CD14-positive monocyte (primary cell): ENCODE measurements at regions not wholly inside any gene's neighbourhood (a gene's known extent, or its start where the extent isn't known, plus 50 kb on each side); places are given as distances from the start of the nearest gene placed in this dataset.
"Not testable (repeated sequence)": the region's sequence is repeated elsewhere in the genome, so short reads cannot be mapped to it uniquely, and the experiment has no call there.

ENCODE experiments used
- DNase-seq, 3 donors: peaks; one replicate each; pipeline ENCODE4 v3.0.0-alpha.2; 2011 to 2022
- H2AFZ ChIP-seq: 2 replicates; pipeline ENCODE4 v1.6.0; 2012; ENCODE audit warnings: mild to moderate bottlenecking, low read depth, low read length, inconsistent platforms; ENCODE audit not compliant: insufficient read depth, poor library complexity, severe bottlenecking
- H3K27ac ChIP-seq, 2 donors: 1 replicate in 1 of 2; 2 replicates in 1 of 2; pipeline ENCODE4 v1.5.1; 2012 to 2013; ENCODE audit warnings: low read length in 2 of 2, control low read depth in 1 of 2, inconsistent platforms in 1 of 2, low read depth in 1 of 2, mild to moderate bottlenecking in 1 of 2
- H3K27me3 ChIP-seq, 2 donors: one replicate each; pipeline versions ENCODE4 v1.6.0 to v1.6.1; 2011 to 2013; ENCODE audit warnings: low read length in 2 of 2; ENCODE audit not compliant: control insufficient read depth in 2 of 2, insufficient read depth in 2 of 2
- H3K36me3 ChIP-seq, 2 donors: replicated peaks in 1 of 2; 1 replicate in 1 of 2; 2 replicates in 1 of 2; pipeline versions ENCODE4 v1.5.1 to v1.6.1; 2012 to 2013; ENCODE audit warnings: low read length in 2 of 2, control low read depth in 1 of 2, inconsistent platforms in 1 of 2, mild to moderate bottlenecking in 1 of 2; ENCODE audit not compliant: insufficient read depth in 2 of 2, control insufficient read depth in 1 of 2
- H3K4me1 ChIP-seq, 2 donors: 1 replicate in 1 of 2; 2 replicates in 1 of 2; pipeline versions ENCODE4 v1.5.1 to v1.6.1; 2012 to 2013; ENCODE audit warnings: low read length in 2 of 2, control low read depth in 1 of 2, inconsistent platforms in 1 of 2, mild to moderate bottlenecking in 1 of 2, moderate library complexity in 1 of 2; ENCODE audit not compliant: insufficient read depth in 2 of 2, control insufficient read depth in 1 of 2
- H3K4me2 ChIP-seq: replicated peaks from 2 replicates; pipeline ENCODE3; 2012; ENCODE audit warnings: low read length, moderate library complexity, mild to moderate bottlenecking; ENCODE audit not compliant: poor library complexity, severe bottlenecking; ENCODE audit errors: extremely low read depth
- H3K4me3 ChIP-seq, 3 experiments: fragments of 200-600 bp in 1 of 3; sonication (generic) in 1 of 3; replicated peaks in 1 of 3; 1 replicate in 2 of 3; 2 replicates in 1 of 3; pipeline ENCODE4 v1.5.1; 2011 to 2013; ENCODE audit warnings: low read length in 3 of 3, mild to moderate bottlenecking in 3 of 3, control low read depth in 2 of 3, low read depth in 2 of 3, inconsistent platforms in 1 of 3, moderate library complexity in 1 of 3
- H3K79me2 ChIP-seq: 2 replicates; pipeline ENCODE4 v1.6.0; 2012; ENCODE audit warnings: mild to moderate bottlenecking, control low read depth, inconsistent platforms, low read length, moderate library complexity; ENCODE audit not compliant: insufficient read depth
- H3K9ac ChIP-seq: 2 replicates; pipeline ENCODE4 v1.6.0; 2017; ENCODE audit warnings: low read length, mild to moderate bottlenecking; ENCODE audit not compliant: insufficient read depth, poor library complexity, severe bottlenecking
- H3K9me3 ChIP-seq, 2 donors: replicated peaks in 1 of 2; 1 replicate in 1 of 2; 2 replicates in 1 of 2; pipeline versions ENCODE4 v1.5.1 to v1.6.1; 2012 to 2013; ENCODE audit warnings: low read length in 2 of 2, control low read depth in 1 of 2; ENCODE audit not compliant: control insufficient read depth in 1 of 2, insufficient read depth in 1 of 2
- H4K20me1 ChIP-seq: 2 replicates; pipeline ENCODE4 v1.6.0; 2012; ENCODE audit warnings: mild to moderate bottlenecking, low read length, control low read depth, moderate library complexity; ENCODE audit not compliant: insufficient read depth
- H3K27ac Mint-ChIP-seq, 7 donors: one replicate each; pipeline ENCODE4 v1.8.0; 2020; ENCODE audit warnings: mild to moderate bottlenecking in 7 of 7, mixed read lengths in 7 of 7, moderate library complexity in 6 of 7, inconsistent platforms in 2 of 7
- H3K27me3 Mint-ChIP-seq, 3 donors: one replicate each; pipeline ENCODE4 v1.8.0; 2021 to 2022; ENCODE audit warnings: low read depth in 3 of 3, mild to moderate bottlenecking in 3 of 3, mixed read lengths in 3 of 3, moderate library complexity in 3 of 3, inconsistent platforms in 1 of 3
- H3K36me3 Mint-ChIP-seq, 2 donors: one replicate each; pipeline ENCODE4 v1.8.0; 2020; ENCODE audit warnings: mixed read lengths in 2 of 2, inconsistent platforms in 1 of 2, mild to moderate bottlenecking in 1 of 2
- H3K4me1 Mint-ChIP-seq: one replicate; pipeline ENCODE4 v1.8.0; 2020; ENCODE audit warnings: mild to moderate bottlenecking, mixed read lengths
- H3K4me3 Mint-ChIP-seq, 2 donors: one replicate each; pipeline ENCODE4 v1.8.0; 2020; ENCODE audit warnings: mild to moderate bottlenecking in 2 of 2, mixed read lengths in 2 of 2, moderate library complexity in 1 of 2
- H3K9me3 Mint-ChIP-seq, 7 donors: one replicate each; pipeline ENCODE4 v1.8.0; 2020 to 2022; ENCODE audit warnings: mixed read lengths in 7 of 7, mild to moderate bottlenecking in 6 of 7, moderate library complexity in 6 of 7, inconsistent platforms in 2 of 7
- WGBS: methylation state at CpG from one replicate; pipeline ENCODE4 v1.1.5; 2013; ENCODE audit warnings: missing lambda C conversion rate; ENCODE audit not compliant: insufficient coverage; 5-methylcytosine and 5-hydroxymethylcytosine counted together
- intact Hi-C, 2 donors: fragments of 100-400 bp; cut with micrococcal nuclease; formaldehyde crosslinking; loops; one replicate each; pipeline versions ENCODE4 v1.15.0 to v1.15.1; 2023
- TF ChIP-seq, protein P1 (sequence below): fragments of 200-600 bp; IDR thresholded peaks from one replicate; pipeline ENCODE4 v1.8.0; 2022; ENCODE audit warnings: antibody characterized with exemption, mild to moderate bottlenecking

DNA sequence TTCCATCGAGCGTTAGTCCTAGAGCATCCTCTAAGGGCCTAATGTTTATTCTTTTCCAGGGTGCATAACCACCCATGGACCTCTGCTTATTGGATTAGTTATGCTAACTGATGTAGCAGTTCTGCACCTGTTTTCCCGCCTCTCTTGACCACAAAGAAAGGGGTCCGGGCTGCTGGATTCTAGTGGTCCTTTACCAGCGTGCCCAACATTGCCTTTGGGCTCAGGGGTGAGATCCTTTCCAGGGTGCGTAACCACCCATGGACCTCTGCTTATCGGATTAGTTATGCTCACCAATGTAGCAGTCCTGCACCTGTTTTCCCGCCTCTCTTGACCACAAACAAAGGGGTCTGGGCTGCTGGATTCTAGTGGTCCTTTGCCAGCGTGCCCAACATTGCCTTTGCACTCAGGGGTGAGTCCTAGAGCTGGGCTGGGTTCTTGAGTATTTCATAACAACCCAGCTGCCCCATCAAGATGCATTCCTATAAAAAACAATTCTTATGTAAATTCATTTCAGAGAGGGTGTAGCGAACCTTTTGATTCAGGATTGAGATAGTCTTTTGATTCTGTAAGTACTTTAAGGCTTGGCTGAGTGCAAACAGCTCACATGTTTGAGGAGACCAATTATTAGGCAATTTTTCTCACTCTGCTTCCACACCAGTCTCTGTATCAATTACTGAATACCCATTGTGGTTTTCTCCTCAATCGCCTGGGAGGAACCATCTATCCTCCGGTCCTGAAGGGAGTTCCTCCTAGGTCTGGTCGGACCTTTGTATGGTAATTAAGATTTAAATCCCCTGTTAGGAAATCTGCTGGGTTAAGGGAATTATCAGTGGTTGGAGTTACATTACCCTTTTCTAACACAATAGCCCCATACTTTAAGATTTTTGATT is 253.0 kb upstream of the CNR1 start:
- H3K9me3 ChIP-seq, H3K27ac Mint-ChIP-seq, H3K4me3 ChIP-seq, H3K4me2 ChIP-seq, DNase-seq, H3K36me3 Mint-ChIP-seq, H3K36me3 ChIP-seq, H3K4me1 ChIP-seq, H4K20me1 ChIP-seq, H3K79me2 ChIP-seq, H3K27me3 Mint-ChIP-seq, H3K4me1 Mint-ChIP-seq, H3K4me3 Mint-ChIP-seq, H3K9ac ChIP-seq, H3K27ac ChIP-seq, H2AFZ ChIP-seq, H3K27me3 ChIP-seq, intact Hi-C loops: not testable (repeated sequence)
- peaks cover 8 to 33% (median 22%) of the 10 kb centered on the region in 7 donors for H3K9me3 Mint-ChIP-seq
- 97% methylated on average over 7 of the region's 13 CpGs for WGBS

DNA sequence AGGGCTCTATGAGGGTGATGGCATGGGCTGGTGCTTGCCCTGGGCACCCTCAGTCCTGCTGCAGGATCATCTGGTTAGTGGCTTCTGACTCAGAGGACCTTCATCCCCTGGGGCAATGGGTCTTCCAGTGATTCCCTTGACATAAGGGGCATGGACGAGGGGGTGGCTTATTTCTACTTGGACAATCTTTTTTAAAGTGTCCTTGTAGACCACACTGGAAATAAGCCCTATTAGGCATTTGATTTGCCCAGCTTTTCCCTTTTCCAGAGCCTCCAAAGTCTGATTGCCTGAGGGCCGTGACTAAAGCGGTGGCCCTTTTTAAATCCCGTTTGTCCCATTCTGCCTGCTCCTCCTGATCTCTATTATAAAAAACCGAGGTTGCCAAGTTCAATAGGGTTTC is 251.2 kb upstream of the CNR1 start:
- H3K9me3 Mint-ChIP-seq, result peaks cover 8 to 26% (median 21%) of the 10 kb centered on the region in 7 donors
- 60% methylated on average over 2 of the region's 5 CpGs for WGBS
- H2AFZ ChIP-seq, result not testable (repeated sequence)

GRCh38 chr6:88413459-88413858 is 247.3 kb upstream of the CNR1 start:
- H3K27me3 ChIP-seq, result no peaks in the 10 kb centered on the region
- DNase-seq, result no peak
- no peak overlapping the region for H3K4me3 ChIP-seq
- intact Hi-C loops, result no loop called here
- no peak overlapping the region for H3K27ac ChIP-seq
- H4K20me1 ChIP-seq, result no peaks in the 10 kb centered on the region
- no peak overlapping the region for H3K27ac Mint-ChIP-seq
- no peaks in the 10 kb centered on the region for H3K9me3 ChIP-seq
- H3K4me1 Mint-ChIP-seq, result no peaks in the 10 kb centered on the region
- H3K36me3 ChIP-seq, result no peaks in the 10 kb centered on the region
- H3K36me3 Mint-ChIP-seq, result no peaks in the 10 kb centered on the region
- H3K9ac ChIP-seq, result no peak overlapping the region
- H3K4me3 Mint-ChIP-seq, result no peak overlapping the region
- no peaks in the 10 kb centered on the region for H3K79me2 ChIP-seq
- H3K4me2 ChIP-seq, result no peak overlapping the region
- peaks cover 7 to 24% (median 12%) of the 10 kb centered on the region in 7 donors for H3K9me3 Mint-ChIP-seq
- no peak overlapping the region for H2AFZ ChIP-seq
- no CpG with 5 or more reads among the region's 1 CpG for WGBS
- TF ChIP-seq, protein P1, sequence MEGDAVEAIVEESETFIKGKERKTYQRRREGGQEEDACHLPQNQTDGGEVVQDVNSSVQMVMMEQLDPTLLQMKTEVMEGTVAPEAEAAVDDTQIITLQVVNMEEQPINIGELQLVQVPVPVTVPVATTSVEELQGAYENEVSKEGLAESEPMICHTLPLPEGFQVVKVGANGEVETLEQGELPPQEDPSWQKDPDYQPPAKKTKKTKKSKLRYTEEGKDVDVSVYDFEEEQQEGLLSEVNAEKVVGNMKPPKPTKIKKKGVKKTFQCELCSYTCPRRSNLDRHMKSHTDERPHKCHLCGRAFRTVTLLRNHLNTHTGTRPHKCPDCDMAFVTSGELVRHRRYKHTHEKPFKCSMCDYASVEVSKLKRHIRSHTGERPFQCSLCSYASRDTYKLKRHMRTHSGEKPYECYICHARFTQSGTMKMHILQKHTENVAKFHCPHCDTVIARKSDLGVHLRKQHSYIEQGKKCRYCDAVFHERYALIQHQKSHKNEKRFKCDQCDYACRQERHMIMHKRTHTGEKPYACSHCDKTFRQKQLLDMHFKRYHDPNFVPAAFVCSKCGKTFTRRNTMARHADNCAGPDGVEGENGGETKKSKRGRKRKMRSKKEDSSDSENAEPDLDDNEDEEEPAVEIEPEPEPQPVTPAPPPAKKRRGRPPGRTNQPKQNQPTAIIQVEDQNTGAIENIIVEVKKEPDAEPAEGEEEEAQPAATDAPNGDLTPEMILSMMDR, result no peak
- no peaks in the 10 kb centered on the region for H3K4me1 ChIP-seq
- H3K27me3 Mint-ChIP-seq, result peaks cover 0 to 2% (median 1%) of the 10 kb centered on the region in 3 donors

More for the DNA sequence above, 251.2 kb upstream of the CNR1 start:
- H3K36me3 Mint-ChIP-seq, H3K27ac Mint-ChIP-seq, H4K20me1 ChIP-seq, H3K9ac ChIP-seq, H3K79me2 ChIP-seq, H3K4me1 ChIP-seq, H3K36me3 ChIP-seq, H3K4me3 Mint-ChIP-seq, H3K27ac ChIP-seq, H3K9me3 ChIP-seq, intact Hi-C loops, DNase-seq, H3K27me3 ChIP-seq, H3K4me3 ChIP-seq, H3K27me3 Mint-ChIP-seq, H3K4me1 Mint-ChIP-seq, H3K4me2 ChIP-seq: not testable (repeated sequence)

DNA sequence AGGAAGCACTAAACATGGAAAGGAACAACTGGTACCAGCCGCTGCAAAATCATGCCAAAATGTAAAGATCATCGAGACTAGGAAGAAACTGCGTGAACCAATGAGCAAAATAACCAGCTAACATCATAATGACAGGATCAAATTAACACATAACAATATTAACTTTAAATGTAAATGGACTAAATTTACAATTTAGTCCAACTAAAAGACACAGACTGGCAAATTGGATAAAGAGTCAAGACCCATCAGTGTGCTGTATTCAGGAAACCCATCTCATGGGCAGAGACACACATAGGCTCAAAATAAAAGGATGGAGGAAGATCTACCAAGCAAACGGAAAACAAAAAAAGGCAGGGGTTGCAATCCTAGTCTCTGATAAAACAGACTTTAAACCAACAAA is 242.2 kb upstream of the CNR1 start:
- 100% methylated on average over 1 of the region's 4 CpGs for WGBS
- H3K4me3 Mint-ChIP-seq, H2AFZ ChIP-seq, intact Hi-C loops, H3K4me3 ChIP-seq, H3K4me1 Mint-ChIP-seq, H3K27me3 ChIP-seq, H3K4me1 ChIP-seq, H3K9me3 ChIP-seq, H3K27ac Mint-ChIP-seq, H3K36me3 ChIP-seq, H3K27me3 Mint-ChIP-seq, H3K9ac ChIP-seq, H4K20me1 ChIP-seq, DNase-seq, H3K4me2 ChIP-seq, H3K79me2 ChIP-seq, H3K27ac ChIP-seq, H3K36me3 Mint-ChIP-seq: not testable (repeated sequence)
- H3K9me3 Mint-ChIP-seq, result peaks cover 0 to 17% (median 7%) of the 10 kb centered on the region in 7 donors
